Uterus (tissue), 2 donors: ENCODE measurements at regions not wholly inside any gene's neighbourhood (a gene's known extent, or its start where the extent isn't known, plus 50 kb on each side); places are given as distances from the start of the nearest gene placed in this dataset.

Source experiments
- CTCF ChIP-seq, 4 experiments: fragments of 200-600 bp in 2 of 4; fragments of 450-650 bp in 2 of 4; sonication (generic) in 2 of 4; IDR thresholded peaks; one replicate each; pipeline ENCODE4 v1.5.1; 2016 to 2019; ENCODE audit warnings: antibody characterized with exemption in 4 of 4, mild to moderate bottlenecking in 2 of 4, moderate library complexity in 1 of 4
- POLR2A ChIP-seq, 2 donors: fragments of 450-650 bp; IDR thresholded peaks; one replicate each; pipeline ENCODE4 v1.6.1; 2016; ENCODE audit warnings: antibody characterized with exemption in 2 of 2, mild to moderate bottlenecking in 1 of 2, moderate library complexity in 1 of 2

GRCh38 chr3:153442799-153443487, 280.9 kb downstream of the RAP2B start:
- no peak for TF ChIP-seq CTCF (IDR thresholded peaks at IDR 0.05)
- no peak for TF ChIP-seq POLR2A (IDR thresholded peaks at IDR 0.05)
